Smooth muscle cell of the brain vasculature (primary cell): ENCODE measurements at regions not wholly inside any gene's neighbourhood (a gene's known extent, or its start where the extent isn't known, plus 50 kb on each side); places are given as distances from the start of the nearest gene placed in this dataset.
"Not testable (repeated sequence)": the region's sequence is repeated elsewhere in the genome, so short reads cannot be mapped to it uniquely, and the experiment has no call there.

ENCODE experiments used
- DNase-seq: peaks from one replicate; pipeline ENCODE4 v3.0.0-alpha.2; 2012; ENCODE audit warnings: low read depth, low spot score

GRCh38 chr1:80341021-80341420 is 1334.5 kb upstream of the ADGRL4 start:
- DNase-seq = no peak

GRCh38 chr1:80318108-80318507 is 1311.6 kb upstream of the ADGRL4 start:
- no peak for DNase-seq

GRCh38 chr1:80310703-80311245 is 1304.2 kb upstream of the ADGRL4 start:
- DNase-seq = no peak

GRCh38 chr1:80305466-80305865 is 1298.9 kb upstream of the ADGRL4 start:
- DNase-seq = no peak

GRCh38 chr1:80293818-80294217 is 1287.3 kb upstream of the ADGRL4 start:
- DNase-seq = no peak

- DNase-seq = not testable (repeated sequence)
Measured at GRCh38 chr1:80288750-80289149, 1282.2 kb upstream of the ADGRL4 start.

- no peak for DNase-seq
Measured at GRCh38 chr1:80282536-80282935, 1276.0 kb upstream of the ADGRL4 start.

GRCh38 chr1:80278936-80279335 is 1272.4 kb upstream of the ADGRL4 start:
- no peak for DNase-seq

GRCh38 chr1:80274256-80274655 is 1267.7 kb upstream of the ADGRL4 start:
- no peak for DNase-seq

GRCh38 chr1:80272495-80272894 is 1266.0 kb upstream of the ADGRL4 start:
- no peak for DNase-seq

GRCh38 chr1:80258659-80259058 is 1252.1 kb upstream of the ADGRL4 start:
- DNase-seq = no peak

GRCh38 chr1:80251591-80251990 is 1245.1 kb upstream of the ADGRL4 start:
- no peak for DNase-seq

- DNase-seq = no peak
Measured at GRCh38 chr1:80251171-80251570, 1244.6 kb upstream of the ADGRL4 start.

GRCh38 chr1:80250573-80251168 is 1244.1 kb upstream of the ADGRL4 start:
- DNase-seq = no peak

GRCh38 chr1:80249699-80250098 is 1243.2 kb upstream of the ADGRL4 start:
- no peak for DNase-seq

- DNase-seq = no peak
Measured at GRCh38 chr1:80248886-80249285, 1242.4 kb upstream of the ADGRL4 start.

GRCh38 chr1:80245813-80246212 is 1239.3 kb upstream of the ADGRL4 start:
- no peak for DNase-seq

- no peak for DNase-seq
Measured at GRCh38 chr1:80244372-80244771, 1237.8 kb upstream of the ADGRL4 start.

GRCh38 chr1:80241566-80241965 is 1235.0 kb upstream of the ADGRL4 start:
- no peak for DNase-seq

- DNase-seq = no peak
Measured at GRCh38 chr1:80225510-80225909, 1219.0 kb upstream of the ADGRL4 start.

- DNase-seq = no peak
Measured at GRCh38 chr1:80221319-80221718, 1214.8 kb upstream of the ADGRL4 start.

- DNase-seq = peak; percentile 35
Measured at GRCh38 chr1:80218112-80218511, 1211.6 kb upstream of the ADGRL4 start.

- peak; percentile 54 for DNase-seq
Measured at GRCh38 chr1:80217377-80217986, 1211.0 kb upstream of the ADGRL4 start.
